Fibroblast of peridontal ligament (primary cell): ENCODE measurements at regions not wholly inside any gene's neighbourhood (a gene's known extent, or its start where the extent isn't known, plus 50 kb on each side); places are given as distances from the start of the nearest gene placed in this dataset.
A peak's percentile ranks its signal among the peaks of the same experiment; 100 is the strongest.

ENCODE experiments used
- DNase-seq: peaks from one replicate; pipeline ENCODE4 v3.0.0-alpha.2; 2010; ENCODE audit errors: extremely low read depth

DNA sequence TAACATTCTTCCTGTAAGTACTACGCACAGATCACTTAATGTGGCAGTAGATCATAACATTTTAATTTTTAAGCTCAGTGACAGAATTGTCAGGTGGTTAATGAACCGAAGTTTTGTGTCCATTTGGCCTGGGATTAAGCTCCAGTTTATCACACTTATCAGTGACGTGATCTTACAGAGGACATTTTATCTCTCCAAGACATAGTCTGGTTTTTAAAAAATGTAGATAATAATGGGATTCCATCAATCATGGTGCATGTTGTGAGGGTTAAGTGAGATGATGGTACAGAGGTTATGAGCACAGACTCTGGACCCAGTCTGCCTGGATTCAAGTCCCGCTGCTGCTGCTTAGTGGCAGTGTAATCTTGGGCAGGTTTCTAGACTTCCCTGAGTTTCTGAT lies 66.0 kb upstream of the ZFAND5 start:
- no peak for DNase-seq

DNA sequence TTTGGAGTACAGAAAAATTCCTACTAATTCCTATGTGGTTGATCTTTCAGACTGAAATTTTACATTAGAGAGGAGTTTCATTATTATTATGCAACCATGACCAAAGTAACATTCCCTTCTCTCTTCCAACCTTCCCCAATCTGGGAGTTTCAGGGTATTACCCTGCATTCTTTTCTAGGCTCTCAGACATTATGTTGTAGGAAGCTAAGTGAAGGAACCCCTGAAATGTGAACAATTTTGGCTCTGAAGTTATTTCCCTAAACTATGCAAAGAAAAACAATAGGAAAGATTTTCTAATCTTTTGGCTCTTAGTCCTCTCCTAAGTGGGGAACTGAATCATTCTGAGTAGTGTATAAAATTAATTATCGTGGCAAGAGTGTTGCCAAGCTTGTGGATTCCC lies 63.3 kb upstream of the ZFAND5 start:
- DNase-seq: peak; percentile 94

DNA sequence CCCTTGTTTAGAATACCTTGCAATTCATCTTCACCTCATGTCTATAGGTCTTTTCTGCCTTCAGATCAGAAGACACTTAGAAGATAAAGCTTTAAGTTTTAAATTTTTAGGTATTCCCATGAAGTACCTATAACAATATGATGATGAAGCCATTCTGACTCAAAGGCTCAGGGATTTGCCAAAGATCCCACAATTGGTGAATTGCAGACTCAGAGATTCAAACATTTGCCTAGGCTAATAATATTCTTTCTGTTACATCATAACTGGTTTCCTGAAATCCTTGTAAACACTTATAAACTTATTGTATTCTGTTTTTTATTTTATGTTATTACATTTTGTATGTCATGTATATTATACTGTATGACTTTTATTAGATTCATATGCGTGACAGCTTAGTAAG lies 62.8 kb upstream of the ZFAND5 start:
- no peak for DNase-seq

DNA sequence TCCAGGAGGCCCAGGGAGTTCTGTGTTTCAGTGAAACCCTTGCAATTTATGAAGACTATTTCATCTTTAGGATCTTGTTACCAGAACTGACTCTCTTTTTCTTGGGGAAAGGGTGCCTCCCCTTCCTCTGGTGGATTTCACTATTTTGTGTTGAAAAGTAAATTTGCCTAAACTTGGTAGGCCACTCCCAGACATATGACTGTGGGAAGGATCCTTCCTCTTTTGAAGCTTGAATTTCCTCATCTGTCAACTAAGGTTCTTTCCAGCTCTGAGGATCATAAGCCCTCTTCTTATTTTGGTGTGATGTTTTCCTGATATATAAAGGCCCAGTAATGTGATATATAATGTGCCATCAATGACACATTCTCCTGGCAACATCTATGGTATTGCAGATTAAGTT lies 59.1 kb upstream of the ZFAND5 start:
- DNase-seq: no peak

DNA sequence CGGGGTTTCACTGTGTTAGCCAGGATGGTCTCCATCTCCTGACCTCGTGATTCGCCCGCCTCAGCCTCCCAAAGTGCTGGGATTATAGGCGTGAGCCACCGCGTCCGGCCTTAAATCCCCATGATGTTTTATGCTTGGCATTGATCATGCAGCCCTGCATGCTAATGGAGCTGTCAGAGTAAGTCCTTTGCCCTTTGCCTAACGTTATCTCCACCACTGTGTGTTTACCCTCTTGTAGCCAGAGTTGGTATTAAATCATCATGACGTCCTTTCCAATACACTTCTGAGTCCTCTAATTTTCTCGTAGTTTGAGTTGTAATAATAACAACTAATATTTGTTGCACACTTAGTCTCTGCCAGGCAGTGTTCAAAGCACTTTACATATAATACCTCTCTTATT lies 57.2 kb upstream of the ZFAND5 start:
- no peak for DNase-seq

DNA sequence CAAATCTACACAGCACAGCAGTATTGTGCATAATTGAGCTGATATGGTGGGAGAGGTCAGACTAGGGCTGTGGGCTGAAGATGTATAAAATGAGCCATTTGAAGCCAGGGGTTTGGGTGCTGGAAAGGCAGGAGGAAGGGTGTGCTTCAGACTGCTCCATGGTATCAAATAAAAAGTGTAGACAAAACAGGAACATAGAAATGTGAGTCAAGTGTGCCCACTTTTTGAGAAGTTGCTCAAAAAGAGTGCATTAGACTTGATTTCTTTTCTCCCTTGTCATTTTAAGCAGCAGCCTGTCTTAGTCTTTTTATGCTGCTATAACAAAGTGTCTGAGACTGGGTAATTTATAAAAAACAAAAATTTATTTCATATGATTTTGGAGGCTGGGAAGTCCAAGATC lies 55.8 kb upstream of the ZFAND5 start:
- DNase-seq: no peak

DNA sequence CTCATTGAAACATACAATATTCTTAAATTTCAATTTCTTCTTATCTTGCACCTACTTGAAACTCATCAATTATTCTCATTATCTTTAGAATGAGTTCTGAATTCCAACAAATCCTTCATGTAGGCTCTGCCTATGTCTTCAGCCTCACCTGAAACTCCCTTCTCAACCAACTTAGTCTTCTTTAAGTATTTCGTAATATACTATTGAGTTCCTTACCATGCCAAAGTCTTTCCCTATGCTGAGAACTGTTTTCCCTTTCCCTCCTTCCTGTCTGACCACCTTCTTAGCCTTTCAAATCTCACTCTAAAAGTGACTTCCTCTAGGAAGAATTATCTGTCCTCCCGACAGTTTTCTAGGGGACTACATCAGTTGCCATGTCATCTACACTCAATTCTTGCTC lies 50.9 kb upstream of the ZFAND5 start:
- DNase-seq: no peak

DNA sequence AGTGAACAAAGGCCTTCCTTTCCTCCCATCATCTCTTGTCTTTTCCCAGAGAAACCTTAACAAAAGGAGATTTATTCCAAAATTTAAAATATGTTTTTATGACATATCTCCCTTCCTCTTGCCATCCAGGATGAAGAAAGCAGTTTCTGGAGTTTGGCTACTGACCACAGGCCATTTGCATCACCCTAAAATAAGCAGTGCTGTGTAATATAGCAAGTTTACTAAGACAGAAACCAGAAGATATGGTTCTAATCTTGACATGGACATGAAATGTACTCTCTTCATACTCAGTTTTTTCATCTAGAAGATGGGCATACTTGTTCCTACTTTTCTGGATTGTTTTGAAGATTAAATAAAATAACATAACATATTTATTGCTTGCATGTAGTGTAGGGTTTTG lies 50.2 kb upstream of the ZFAND5 start:
- no peak for DNase-seq
